ENCODE measurements at regions not wholly inside any gene's neighbourhood (a gene's known extent, or its start where the extent isn't known, plus 50 kb on each side); places are given as distances from the start of the nearest gene placed in this dataset.

GRCh38 chr17:70609566-70609965, 440.2 kb downstream of the KCNJ2 start:
- no peaks in the 10 kb centered on the region for H3K36me3 ChIP-seq (ENCODE audit: control insufficient read depth in 1 of 2, insufficient read depth in 2 of 2, low read length in 1 of 2)
- 70 to 77% methylated on average over 1 of the region's 1 CpG for WGBS, 2 donors

DNA sequence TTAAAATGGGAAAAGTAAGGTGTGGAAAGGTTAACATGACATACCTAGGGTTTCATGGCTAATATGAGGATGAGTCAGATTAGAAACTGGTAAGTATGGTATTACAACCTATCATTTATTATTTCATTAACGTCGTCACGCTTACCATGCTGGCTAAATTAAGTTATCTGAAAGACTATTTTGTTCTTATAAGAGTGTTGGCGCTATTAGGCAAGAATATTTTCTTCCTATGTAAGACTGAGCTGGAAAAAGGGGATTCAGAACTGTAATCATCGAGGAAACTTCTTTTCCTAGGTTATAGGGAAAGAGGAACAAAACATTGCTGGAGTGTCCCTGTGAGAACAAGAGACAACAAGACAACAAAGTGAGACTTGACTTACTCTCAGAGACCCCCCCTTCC, 440.8 kb downstream of the KCNJ2 start:
- Histone ChIP-seq H3K27me3 (ENCODE audit: control insufficient read depth in 1 of 2, insufficient read depth in 2 of 2, low read length in 1 of 2) (no peaks in the 10 kb centered on the region), H3K27ac (ENCODE audit: low read depth in 1 of 2, low read length in 2 of 2) (no peak overlapping the region), H3K9me3 (ENCODE audit: control insufficient read depth, low read length) (peaks cover 2% of the 10 kb centered on the region), H3K4me3 (ENCODE audit: low read length in 2 of 2) (no peak overlapping the region), H3K4me1 (ENCODE audit: control insufficient read depth in 1 of 2, insufficient read depth in 2 of 2, low read length in 2 of 2) (no peaks in the 10 kb centered on the region), H3K36me3 (ENCODE audit: control insufficient read depth in 1 of 2, insufficient read depth in 2 of 2, low read length in 1 of 2) (no peaks in the 10 kb centered on the region)
- WGBS, 2 donors, result 89 to 91% methylated on average over 5 of the region's 5 CpGs
- DNase-seq (no peak), ATAC-seq (ENCODE audit: low FRiP score) (no peak)
- intact Hi-C loops (cut with DNase I), result no loop called here

More at GRCh38 chr17:70609566-70609965, 440.2 kb downstream of the KCNJ2 start:
- Histone ChIP-seq H3K4me1 (ENCODE audit: control insufficient read depth in 1 of 2, insufficient read depth in 2 of 2, low read length in 2 of 2) (no peaks in the 10 kb centered on the region), H3K4me3 (ENCODE audit: low read length in 2 of 2) (no peak overlapping the region), H3K9me3 (ENCODE audit: control insufficient read depth, low read length) (peaks cover 2% of the 10 kb centered on the region), H3K27ac (ENCODE audit: low read depth in 1 of 2, low read length in 2 of 2) (no peak overlapping the region), H3K27me3 (ENCODE audit: control insufficient read depth in 1 of 2, insufficient read depth in 2 of 2, low read length in 1 of 2) (no peaks in the 10 kb centered on the region)
- ATAC-seq (ENCODE audit: low FRiP score), result no peak
- DNase-seq, result no peak
- intact Hi-C loops (cut with DNase I), result no loop called here

DNA sequence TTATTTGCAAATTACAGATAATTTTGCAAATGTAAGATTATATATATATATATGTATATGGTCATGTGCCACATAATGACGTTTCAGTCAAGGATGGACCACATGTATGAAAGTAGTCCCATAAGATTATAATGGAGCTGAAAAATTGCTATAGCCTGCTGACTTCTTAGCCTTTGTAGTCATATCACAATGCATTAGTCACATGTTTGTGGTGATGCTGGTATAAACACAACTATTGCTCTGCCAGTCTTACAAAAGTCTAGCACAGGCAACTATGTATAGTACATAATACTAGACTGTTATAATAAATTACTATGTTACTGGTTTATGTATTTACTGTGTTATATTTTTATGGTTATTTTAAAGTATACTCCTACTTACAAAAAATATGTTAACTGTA, 444.3 kb downstream of the KCNJ2 start:
- H3K9me3 ChIP-seq (ENCODE audit: control insufficient read depth, low read length), result peaks cover 2% of the 10 kb centered on the region
- no peaks in the 10 kb centered on the region for H3K4me1 ChIP-seq (ENCODE audit: control insufficient read depth in 1 of 2, insufficient read depth in 2 of 2, low read length in 2 of 2)
- DNase-seq, result no peak
- intact Hi-C loops (cut with DNase I), result no loop called here
- no peak for ATAC-seq (ENCODE audit: low FRiP score)
- H3K36me3 ChIP-seq (ENCODE audit: control insufficient read depth in 1 of 2, insufficient read depth in 2 of 2, low read length in 1 of 2), result no peaks in the 10 kb centered on the region
- WGBS, 2 donors, result 67 to 71% methylated on average over 1 of the region's 1 CpG
- H3K4me3 ChIP-seq (ENCODE audit: low read length in 2 of 2), result no peak overlapping the region
- no peak overlapping the region for H3K27ac ChIP-seq (ENCODE audit: low read depth in 1 of 2, low read length in 2 of 2)
- H3K27me3 ChIP-seq (ENCODE audit: control insufficient read depth in 1 of 2, insufficient read depth in 2 of 2, low read length in 1 of 2), result no peaks in the 10 kb centered on the region

- Histone ChIP-seq H3K27me3 (ENCODE audit: control insufficient read depth in 1 of 2, insufficient read depth in 2 of 2, low read length in 1 of 2) (no peaks in the 10 kb centered on the region), H3K4me3 (ENCODE audit: low read length in 2 of 2) (no peak overlapping the region), H3K9me3 (ENCODE audit: control insufficient read depth, low read length) (no peaks in the 10 kb centered on the region), H3K4me1 (ENCODE audit: control insufficient read depth in 1 of 2, insufficient read depth in 2 of 2, low read length in 2 of 2) (no peaks in the 10 kb centered on the region), H3K36me3 (ENCODE audit: control insufficient read depth in 1 of 2, insufficient read depth in 2 of 2, low read length in 1 of 2) (no peaks in the 10 kb centered on the region), H3K27ac (ENCODE audit: low read depth in 1 of 2, low read length in 2 of 2) (no peak overlapping the region)
- ATAC-seq (ENCODE audit: low FRiP score) (no peak), DNase-seq (no peak)
- WGBS, 2 donors, result 76 to 77% methylated on average over 2 of the region's 2 CpGs
- intact Hi-C loops (cut with DNase I), result no loop called here
Measured at GRCh38 chr17:70615831-70616230, 446.5 kb downstream of the KCNJ2 start.

GRCh38 chr17:70618641-70619040, 449.3 kb downstream of the KCNJ2 start:
- ATAC-seq (ENCODE audit: low FRiP score) (no peak), DNase-seq (no peak)
- WGBS, 2 donors, result 78 to 82% methylated on average over 4 of the region's 4 CpGs
- peaks cover 3% of the 10 kb centered on the region for H3K9me3 ChIP-seq (ENCODE audit: control insufficient read depth, low read length)
- no peaks in the 10 kb centered on the region for H3K36me3 ChIP-seq (ENCODE audit: control insufficient read depth in 1 of 2, insufficient read depth in 2 of 2, low read length in 1 of 2)
- no peak overlapping the region for H3K4me3 ChIP-seq (ENCODE audit: low read length in 2 of 2)
- intact Hi-C loops (cut with DNase I), result no loop called here
- no peaks in the 10 kb centered on the region for H3K4me1 ChIP-seq (ENCODE audit: control insufficient read depth in 1 of 2, insufficient read depth in 2 of 2, low read length in 2 of 2)
- no peak overlapping the region for H3K27ac ChIP-seq (ENCODE audit: low read depth in 1 of 2, low read length in 2 of 2)
- H3K27me3 ChIP-seq (ENCODE audit: control insufficient read depth in 1 of 2, insufficient read depth in 2 of 2, low read length in 1 of 2), result no peaks in the 10 kb centered on the region

GRCh38 chr17:70621566-70621965, 452.2 kb downstream of the KCNJ2 start:
- H3K27ac ChIP-seq (ENCODE audit: low read depth in 1 of 2, low read length in 2 of 2), result no peak overlapping the region
- no peak overlapping the region for H3K4me3 ChIP-seq (ENCODE audit: low read length in 2 of 2)
- no peaks in the 10 kb centered on the region for H3K36me3 ChIP-seq (ENCODE audit: control insufficient read depth in 1 of 2, insufficient read depth in 2 of 2, low read length in 1 of 2)
- H3K4me1 ChIP-seq (ENCODE audit: control insufficient read depth in 1 of 2, insufficient read depth in 2 of 2, low read length in 2 of 2), result no peaks in the 10 kb centered on the region
- intact Hi-C loops (cut with DNase I), result loop anchor here in 1 of 2 donors (10.0 kb wide), 1 partner anchor 1097 kb away; no protein-coding TSS in a partner anchor
- H3K27me3 ChIP-seq (ENCODE audit: control insufficient read depth in 1 of 2, insufficient read depth in 2 of 2, low read length in 1 of 2), result no peaks in the 10 kb centered on the region
- no peak for ATAC-seq (ENCODE audit: low FRiP score)
- 30 to 39% methylated on average over 5 of the region's 5 CpGs for WGBS, 2 donors
- DNase-seq, result no peak
- H3K9me3 ChIP-seq (ENCODE audit: control insufficient read depth, low read length), result peaks cover 3% of the 10 kb centered on the region

GRCh38 chr17:70622368-70623260, 453.3 kb downstream of the KCNJ2 start:
- Histone ChIP-seq H3K27me3 (ENCODE audit: control insufficient read depth in 1 of 2, insufficient read depth in 2 of 2, low read length in 1 of 2) (no peaks in the 10 kb centered on the region), H3K27ac (ENCODE audit: low read depth in 1 of 2, low read length in 2 of 2) (no peak overlapping the region), H3K4me1 (ENCODE audit: control insufficient read depth in 1 of 2, insufficient read depth in 2 of 2, low read length in 2 of 2) (no peaks in the 10 kb centered on the region), H3K9me3 (ENCODE audit: control insufficient read depth, low read length) (peaks cover 3% of the 10 kb centered on the region), H3K4me3 (ENCODE audit: low read length in 2 of 2) (no peak overlapping the region), H3K36me3 (ENCODE audit: control insufficient read depth in 1 of 2, insufficient read depth in 2 of 2, low read length in 1 of 2) (no peaks in the 10 kb centered on the region)
- intact Hi-C loops (cut with DNase I), result loop anchor here in 1 of 2 donors (10.0 kb wide), 1 partner anchor 1098 kb away; no protein-coding TSS in a partner anchor
- 38 to 49% methylated on average over 12 of the region's 12 CpGs for WGBS, 2 donors
- no peak for ATAC-seq (ENCODE audit: low FRiP score)
- no peak for DNase-seq

DNA sequence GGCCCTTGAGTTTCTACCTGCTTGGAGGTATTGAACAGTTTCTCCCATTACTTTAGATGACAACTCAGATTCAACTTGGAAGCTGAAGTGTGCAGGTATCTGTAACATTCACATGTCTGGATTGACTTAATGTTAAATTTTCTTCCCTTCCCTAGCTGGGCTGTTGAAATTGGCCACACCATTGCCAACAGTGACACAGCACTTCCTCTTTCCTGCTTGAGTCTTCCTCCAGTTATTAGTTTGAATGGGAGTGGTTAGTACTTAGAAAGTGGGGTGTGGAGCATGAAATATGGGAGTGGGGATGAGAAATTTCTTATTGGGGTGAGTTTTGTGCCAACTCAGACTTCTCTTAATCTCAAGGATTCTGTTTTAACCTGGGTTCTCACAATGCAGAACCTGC, 454.9 kb downstream of the KCNJ2 start:
- ATAC-seq (ENCODE audit: low FRiP score) (no peak), DNase-seq (no peak)
- H3K27me3 ChIP-seq (ENCODE audit: control insufficient read depth in 1 of 2, insufficient read depth in 2 of 2, low read length in 1 of 2), result no peaks in the 10 kb centered on the region
- no peak overlapping the region for H3K27ac ChIP-seq (ENCODE audit: low read depth in 1 of 2, low read length in 2 of 2)
- no peak overlapping the region for H3K4me3 ChIP-seq (ENCODE audit: low read length in 2 of 2)
- H3K36me3 ChIP-seq (ENCODE audit: control insufficient read depth in 1 of 2, insufficient read depth in 2 of 2, low read length in 1 of 2), result no peaks in the 10 kb centered on the region
- no peaks in the 10 kb centered on the region for H3K4me1 ChIP-seq (ENCODE audit: control insufficient read depth in 1 of 2, insufficient read depth in 2 of 2, low read length in 2 of 2)
- H3K9me3 ChIP-seq (ENCODE audit: control insufficient read depth, low read length), result peaks cover 3% of the 10 kb centered on the region
- intact Hi-C loops (cut with DNase I), result loop anchor here in 1 of 2 donors (10.0 kb wide), 1 partner anchor 1099 kb away; no protein-coding TSS in a partner anchor

DNA sequence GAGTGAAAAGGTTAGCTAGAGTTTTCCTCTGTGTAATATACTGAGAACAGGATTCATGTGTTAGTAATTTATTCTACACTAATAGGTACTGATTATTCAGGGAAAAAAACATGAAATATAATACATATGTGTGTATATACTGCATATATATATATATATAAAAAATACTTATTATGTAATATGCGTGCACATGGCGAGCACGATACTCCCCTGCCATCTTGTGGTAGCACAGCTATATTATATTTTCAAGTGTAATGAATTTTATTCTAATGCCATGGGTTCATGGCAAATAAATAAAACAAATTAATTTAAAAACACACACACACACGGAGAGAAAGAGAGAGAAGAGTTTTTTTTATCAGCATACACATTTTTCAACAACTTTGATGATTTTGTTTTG, 460.6 kb downstream of the KCNJ2 start:
- Histone ChIP-seq H3K4me1 (ENCODE audit: control insufficient read depth in 1 of 2, insufficient read depth in 2 of 2, low read length in 2 of 2) (no peaks in the 10 kb centered on the region), H3K9me3 (ENCODE audit: control insufficient read depth, low read length) (no peaks in the 10 kb centered on the region), H3K27me3 (ENCODE audit: control insufficient read depth in 1 of 2, insufficient read depth in 2 of 2, low read length in 1 of 2) (no peaks in the 10 kb centered on the region), H3K4me3 (ENCODE audit: low read length in 2 of 2) (no peak overlapping the region), H3K36me3 (ENCODE audit: control insufficient read depth in 1 of 2, insufficient read depth in 2 of 2, low read length in 1 of 2) (no peaks in the 10 kb centered on the region), H3K27ac (ENCODE audit: low read depth in 1 of 2, low read length in 2 of 2) (no peak overlapping the region)
- ATAC-seq (ENCODE audit: low FRiP score) (no peak), DNase-seq (no peak)
- intact Hi-C loops (cut with DNase I), result loop anchor here (10.0 kb wide), 2 partner anchors 1105 to 1915 kb away; no protein-coding TSS in a partner anchor
- WGBS, 2 donors, result 40 to 49% methylated on average over 4 of the region's 4 CpGs
